Ovary (tissue), 7 donors: ENCODE measurements at regions not wholly inside any gene's neighbourhood (a gene's known extent, or its start where the extent isn't known, plus 50 kb on each side); places are given as distances from the start of the nearest gene placed in this dataset.

Experiments
- DNase-seq, 5 donors: peaks; one replicate each; pipeline ENCODE4 v3.0.0-alpha.2; 2019 to 2020
- H3K27ac ChIP-seq, 2 donors: fragments of 200-600 bp; one replicate each; pipeline versions ENCODE4 v1.5.1 to v1.8.0; 2019 to 2022
- H3K27me3 ChIP-seq: fragments of 200-600 bp; one replicate; pipeline ENCODE4 v1.8.0; 2022
- H3K36me3 ChIP-seq: fragments of 200-600 bp; sonication (generic); one replicate; pipeline ENCODE4 v1.5.1; 2019
- H3K4me1 ChIP-seq: one replicate; pipeline ENCODE4 v1.8.1; 2013; ENCODE audit warnings: mild to moderate bottlenecking, moderate library complexity; ENCODE audit not compliant: insufficient read depth
- H3K4me3 ChIP-seq: fragments of 200-600 bp; sonication (generic); one replicate; pipeline ENCODE4 v1.5.1; 2017
- H3K9me3 ChIP-seq, 2 donors: fragments of 200-600 bp in 1 of 2; sonication (generic) in 1 of 2; one replicate each; pipeline versions ENCODE4 v1.5.1 to v1.8.1; 2013 to 2019; ENCODE audit warnings: mild to moderate bottlenecking in 1 of 2, moderate library complexity in 1 of 2
- EP300 ChIP-seq: sonication (generic); formaldehyde crosslinking; IDR thresholded peaks from one replicate; pipeline ENCODE4 v1.6.1; 2017; ENCODE audit warnings: antibody characterized with exemption
- POLR2A ChIP-seq: fragments of 450-650 bp; IDR thresholded peaks from one replicate; pipeline ENCODE4 v1.6.1; 2017; ENCODE audit warnings: antibody characterized with exemption, mild to moderate bottlenecking, moderate library complexity
- WGBS, 3 donors: extraction: QIAGEN DNeasy Blood & Tissue Kit in 1 of 3; methylation state at CpG; one replicate each; pipeline versions ENCODE4 v1.1.5 to v1.1.7; 2013 to 2017; 5-methylcytosine and 5-hydroxymethylcytosine counted together
- intact Hi-C, 4 donors: fragments of 100-400 bp; cut with DNase I; formaldehyde crosslinking; loops; one replicate each; pipeline versions ENCODE4 v1.11.0 to v1.15.1; 2022 to 2023
- TF ChIP-seq, protein P1 (sequence below), 3 donors: fragments of 450-650 bp in 2 of 3; fragments of 200-600 bp in 1 of 3; IDR thresholded peaks; one replicate each; pipeline versions ENCODE4 v1.5.1 to v1.8.0; 2016 to 2022; ENCODE audit warnings: antibody characterized with exemption in 3 of 3, mild to moderate bottlenecking in 1 of 3
- donor health status: DM: no; HTN: no; CAD: no; lungs with moderate emphysema.
- donor health status: DM: no; HTN: no; CAD: no.
- donor health status: Bipolar disorder and iron deficiency.
- donor health status: DM: no; HTN: no; CAD: no.
- donor health status: DM: yes; HTN: yes; CAD: no.

DNA sequence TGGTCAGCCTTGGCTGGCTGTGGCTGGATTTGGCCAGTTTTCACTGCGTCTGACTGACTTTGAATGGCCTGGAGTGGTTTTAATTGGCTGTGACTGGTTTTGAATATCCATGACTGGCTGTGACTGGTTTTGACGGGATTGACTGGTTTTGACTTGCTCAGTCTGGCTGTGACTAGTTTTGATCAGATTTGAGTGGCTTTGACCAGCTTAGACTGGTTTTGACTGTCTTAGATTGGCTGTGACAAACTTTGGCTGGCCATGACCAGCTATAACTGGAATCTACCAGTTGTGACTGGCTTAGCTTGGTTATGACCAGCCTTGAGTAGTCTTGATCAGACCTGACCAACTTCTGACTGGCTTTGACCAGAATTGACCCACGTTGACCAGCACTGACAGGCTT lies 168.4 kb upstream of the AMOT start:
- DNase-seq, result no peak
- Histone ChIP-seq H3K27me3 (no peaks in the 10 kb centered on the region), H3K36me3 (no peaks in the 10 kb centered on the region), H3K27ac (no peak overlapping the region), H3K4me3 (no peak overlapping the region), H3K9me3 (no peaks in the 10 kb centered on the region), H3K4me1 (no peaks in the 10 kb centered on the region)
- TF ChIP-seq EP300 (no peak), POLR2A (no peak)
- TF ChIP-seq, protein P1, sequence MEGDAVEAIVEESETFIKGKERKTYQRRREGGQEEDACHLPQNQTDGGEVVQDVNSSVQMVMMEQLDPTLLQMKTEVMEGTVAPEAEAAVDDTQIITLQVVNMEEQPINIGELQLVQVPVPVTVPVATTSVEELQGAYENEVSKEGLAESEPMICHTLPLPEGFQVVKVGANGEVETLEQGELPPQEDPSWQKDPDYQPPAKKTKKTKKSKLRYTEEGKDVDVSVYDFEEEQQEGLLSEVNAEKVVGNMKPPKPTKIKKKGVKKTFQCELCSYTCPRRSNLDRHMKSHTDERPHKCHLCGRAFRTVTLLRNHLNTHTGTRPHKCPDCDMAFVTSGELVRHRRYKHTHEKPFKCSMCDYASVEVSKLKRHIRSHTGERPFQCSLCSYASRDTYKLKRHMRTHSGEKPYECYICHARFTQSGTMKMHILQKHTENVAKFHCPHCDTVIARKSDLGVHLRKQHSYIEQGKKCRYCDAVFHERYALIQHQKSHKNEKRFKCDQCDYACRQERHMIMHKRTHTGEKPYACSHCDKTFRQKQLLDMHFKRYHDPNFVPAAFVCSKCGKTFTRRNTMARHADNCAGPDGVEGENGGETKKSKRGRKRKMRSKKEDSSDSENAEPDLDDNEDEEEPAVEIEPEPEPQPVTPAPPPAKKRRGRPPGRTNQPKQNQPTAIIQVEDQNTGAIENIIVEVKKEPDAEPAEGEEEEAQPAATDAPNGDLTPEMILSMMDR (IDR thresholded peaks at IDR 0.05), result no peak
- intact Hi-C loops, result no loop called here
- 67 to 72% (median 69%) methylated on average over 3 of the region's 3 CpGs for WGBS, 3 donors

DNA sequence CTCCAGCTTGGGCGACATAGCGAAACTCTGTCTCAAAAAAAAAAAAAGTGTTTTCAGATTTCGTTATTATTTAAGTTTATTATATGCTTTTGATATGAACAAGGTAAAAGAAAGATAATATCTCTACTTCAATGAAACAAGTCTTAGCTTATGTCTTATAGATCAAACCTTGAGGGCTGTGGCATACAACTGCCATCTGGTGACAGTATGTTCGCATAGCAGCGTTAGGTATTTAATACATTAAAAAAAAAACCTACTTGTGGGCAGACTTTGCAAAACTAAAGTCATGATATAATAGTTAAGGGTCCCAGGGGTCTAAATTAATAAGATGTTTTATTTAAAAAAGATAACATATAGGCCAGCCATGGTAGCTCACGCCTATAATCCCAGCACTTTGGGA lies 161.2 kb upstream of the AMOT start:
- H3K4me3 ChIP-seq, result no peak overlapping the region
- H3K27me3 ChIP-seq, result no peaks in the 10 kb centered on the region
- H3K4me1 ChIP-seq, result no peaks in the 10 kb centered on the region
- no peak for DNase-seq
- intact Hi-C loops, result no loop called here
- TF ChIP-seq EP300, result no peak
- TF ChIP-seq, protein P1 (IDR thresholded peaks at IDR 0.05), result no peak
- no peak for TF ChIP-seq POLR2A
- WGBS, 3 donors, result 80 to 81% (median 80%) methylated on average over 6 of the region's 6 CpGs
- H3K9me3 ChIP-seq, result no peaks in the 10 kb centered on the region
- no peak overlapping the region for H3K27ac ChIP-seq
- no peaks in the 10 kb centered on the region for H3K36me3 ChIP-seq

DNA sequence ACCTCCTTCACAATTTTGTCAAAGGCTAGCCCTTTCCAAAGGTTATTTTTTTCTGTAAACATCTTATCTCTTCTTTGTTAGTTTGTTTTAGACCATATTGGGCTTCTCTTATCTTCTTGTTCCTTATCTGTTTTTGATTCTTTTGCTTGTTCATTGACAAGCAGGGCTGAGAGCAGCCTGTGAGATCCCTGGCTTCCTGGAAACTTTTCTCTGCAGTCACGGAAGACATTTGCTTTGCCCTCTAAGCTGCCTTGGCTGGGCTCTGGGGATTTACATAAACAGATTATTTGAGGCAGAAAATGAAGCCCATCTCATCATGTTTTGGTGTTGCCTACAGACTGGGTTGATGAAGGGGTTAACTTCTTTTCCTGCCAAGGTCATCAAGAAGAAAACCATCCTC lies 157.4 kb upstream of the AMOT start:
- intact Hi-C loops, result no loop called here
- Histone ChIP-seq H3K27ac (no peak overlapping the region), H3K4me1 (no peaks in the 10 kb centered on the region), H3K4me3 (no peak overlapping the region), H3K27me3 (no peaks in the 10 kb centered on the region), H3K36me3 (no peaks in the 10 kb centered on the region), H3K9me3 (no peaks in the 10 kb centered on the region)
- WGBS, 3 donors, result 28 to 33% (median 31%) methylated on average over 1 of the region's 1 CpG
- DNase-seq, result no peak
- no peak for TF ChIP-seq POLR2A
- TF ChIP-seq EP300, result no peak

DNA sequence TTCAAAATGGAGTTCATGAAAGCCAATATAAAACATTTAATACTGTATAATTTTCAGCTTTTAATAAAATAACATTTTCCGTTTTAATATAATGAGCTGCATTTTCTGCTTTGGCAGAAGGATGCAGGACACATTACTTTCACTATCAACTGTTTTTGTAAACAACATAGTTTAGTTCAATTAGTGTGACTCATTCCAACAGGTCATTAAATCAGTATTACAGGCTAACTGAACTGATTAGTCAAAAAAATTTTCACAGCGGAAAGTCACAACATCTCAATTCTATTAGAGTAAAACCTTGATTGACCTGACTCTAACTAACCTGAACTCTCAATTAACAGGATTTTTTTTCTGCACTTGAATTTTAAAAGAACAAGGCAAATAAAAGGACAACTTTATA lies 151.2 kb upstream of the AMOT start:
- no peaks in the 10 kb centered on the region for H3K36me3 ChIP-seq

GRCh38 chrX:112979879-112980278 lies 139.2 kb upstream of the AMOT start:
- no peaks in the 10 kb centered on the region for H3K36me3 ChIP-seq
- H3K4me3 ChIP-seq, result no peak overlapping the region
- H3K27me3 ChIP-seq, result no peaks in the 10 kb centered on the region
- H3K4me1 ChIP-seq, result no peaks in the 10 kb centered on the region
- no peak for DNase-seq
- H3K9me3 ChIP-seq, result no peaks in the 10 kb centered on the region
- WGBS, 3 donors, result 80 to 86% (median 84%) methylated on average over 1 of the region's 1 CpG
- H3K27ac ChIP-seq, result no peak overlapping the region
- TF ChIP-seq, protein P1 (IDR thresholded peaks at IDR 0.05), result no peak
- TF ChIP-seq EP300 (no peak), POLR2A (no peak)
- intact Hi-C loops, result no loop called here

More for the DNA sequence above, 151.2 kb upstream of the AMOT start:
- Histone ChIP-seq H3K27me3 (no peaks in the 10 kb centered on the region), H3K27ac (no peak overlapping the region), H3K9me3 (no peaks in the 10 kb centered on the region), H3K4me3 (no peak overlapping the region), H3K4me1 (no peaks in the 10 kb centered on the region)
- DNase-seq, result no peak
- intact Hi-C loops, result no loop called here
- WGBS, 3 donors, result 38 to 56% (median 50%) methylated on average over 2 of the region's 2 CpGs
- TF ChIP-seq EP300 (no peak), POLR2A (no peak)
- TF ChIP-seq, protein P1 (IDR thresholded peaks at IDR 0.05), result no peak
